GM19463 (cell line): ENCODE measurements at regions not wholly inside any gene's neighbourhood (a gene's known extent, or its start where the extent isn't known, plus 50 kb on each side); places are given as distances from the start of the nearest gene placed in this dataset.
"Not testable (repeated sequence)": the region's sequence is repeated elsewhere in the genome, so short reads cannot be mapped to it uniquely, and the experiment has no call there.

ENCODE experiments used
- ATAC-seq: cut with Tn5 transposase; IDR thresholded peaks from one replicate; pipeline ENCODE4 v1.9.1; 2021; ENCODE audit warnings: mild to moderate bottlenecking, moderate library complexity; ENCODE audit not compliant: unreplicated experiment

GRCh38 chr1:245102149-245102548 is 52.6 kb upstream of the KIF26B start:
- ATAC-seq = not testable (repeated sequence)

GRCh38 chr1:245099401-245099800 is 55.4 kb upstream of the KIF26B start:
- ATAC-seq = no peak

- no peak for ATAC-seq
Measured at GRCh38 chr1:245098924-245099323, 55.9 kb upstream of the KIF26B start.

- ATAC-seq = no peak
Measured at GRCh38 chr1:245096311-245097066, 58.3 kb upstream of the KIF26B start.

- ATAC-seq = no peak
Measured at GRCh38 chr1:245095903-245096302, 58.9 kb upstream of the KIF26B start.

GRCh38 chr1:245094954-245095353 is 59.8 kb upstream of the KIF26B start:
- no peak for ATAC-seq

- no peak for ATAC-seq
Measured at GRCh38 chr1:245094092-245094491, 60.7 kb upstream of the KIF26B start.

GRCh38 chr1:245092638-245092976 is 62.2 kb upstream of the KIF26B start:
- no peak for ATAC-seq

GRCh38 chr1:245091818-245092637 is 62.8 kb upstream of the KIF26B start:
- ATAC-seq = no peak

- ATAC-seq = no peak
Measured at GRCh38 chr1:245091171-245091621, 63.6 kb upstream of the KIF26B start.

- ATAC-seq = no peak
Measured at GRCh38 chr1:245090491-245091090, 64.2 kb upstream of the KIF26B start.

GRCh38 chr1:245087723-245088122 is 67.1 kb upstream of the KIF26B start:
- no peak for ATAC-seq

- ATAC-seq = no peak
Measured at GRCh38 chr1:245086389-245086969, 68.3 kb upstream of the KIF26B start.

GRCh38 chr1:245085508-245086095 is 69.2 kb upstream of the KIF26B start:
- peak; percentile 88 for ATAC-seq

GRCh38 chr1:245084551-245084950 is 70.2 kb upstream of the KIF26B start:
- ATAC-seq = no peak

GRCh38 chr1:245079021-245079609 is 75.7 kb upstream of the KIF26B start:
- ATAC-seq = no peak

GRCh38 chr1:245074898-245075297 is 79.9 kb upstream of the KIF26B start:
- no peak for ATAC-seq

GRCh38 chr1:245074232-245074747 is 80.5 kb upstream of the KIF26B start:
- no peak for ATAC-seq

GRCh38 chr1:245070836-245071615 is 83.8 kb upstream of the KIF26B start:
- no peak for ATAC-seq

GRCh38 chr1:245067257-245067656 is 87.5 kb upstream of the KIF26B start:
- ATAC-seq = no peak
